Activated T-helper 17 cell treated with anti-CD3 and anti-CD28 coated beads, Interleukin-2, amount 50 U/mL, for 72 hours (primary cell): ENCODE measurements at regions not wholly inside any gene's neighbourhood (a gene's known extent, or its start where the extent isn't known, plus 50 kb on each side); places are given as distances from the start of the nearest gene placed in this dataset.
"Not testable (repeated sequence)": the region's sequence is repeated elsewhere in the genome, so short reads cannot be mapped to it uniquely, and the experiment has no call there.

ENCODE experiments used
- ATAC-seq: fragments of 150-1000 bp; cut with Tn5 transposase; replicated peaks from 2 replicates; pipeline ENCODE4 v1.10.0; 2021; ENCODE audit warnings: mild to moderate bottlenecking, moderate library complexity
- H3K27ac Mint-ChIP-seq: one replicate; pipeline ENCODE4 v1.8.0; 2022; ENCODE audit warnings: mixed read lengths
- H3K27me3 Mint-ChIP-seq: one replicate; pipeline ENCODE4 v1.8.0; 2022; ENCODE audit warnings: mixed read lengths
- H3K36me3 Mint-ChIP-seq: one replicate; pipeline ENCODE4 v1.8.0; 2022; ENCODE audit warnings: low read depth, mild to moderate bottlenecking, mixed read lengths
- H3K4me1 Mint-ChIP-seq: one replicate; pipeline ENCODE4 v1.8.0; 2022; ENCODE audit warnings: mixed read lengths
- H3K4me3 Mint-ChIP-seq: one replicate; pipeline ENCODE4 v1.8.0; 2022; ENCODE audit warnings: mild to moderate bottlenecking, mixed read lengths
- H3K9me3 Mint-ChIP-seq: one replicate; pipeline ENCODE4 v1.8.0; 2022; ENCODE audit warnings: mixed read lengths

DNA sequence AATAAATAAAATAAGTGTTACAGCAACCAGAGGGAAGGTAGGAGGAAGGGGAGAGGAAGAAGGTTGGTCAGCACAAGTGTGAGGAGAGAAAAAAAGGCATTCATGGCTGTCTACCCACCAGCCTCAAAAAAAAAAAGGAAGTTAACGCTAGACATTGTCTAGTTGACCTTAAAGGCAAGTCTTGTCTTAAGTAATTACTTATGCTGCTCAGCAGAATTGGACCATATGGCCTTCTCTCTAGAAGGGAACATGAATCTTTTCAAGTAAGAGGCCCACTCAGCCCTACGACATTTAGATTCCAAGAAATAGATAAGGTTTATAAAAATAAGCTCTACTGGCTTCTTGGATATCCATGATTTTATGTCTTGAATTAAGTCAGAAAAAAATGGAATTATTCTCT, 172.7 kb downstream of the ETNK1 start:
- no peak overlapping the region for H3K4me3 Mint-ChIP-seq
- no peak for ATAC-seq
- H3K27ac Mint-ChIP-seq, result no peak overlapping the region
- H3K27me3 Mint-ChIP-seq, result no peaks in the 10 kb centered on the region
- no peaks in the 10 kb centered on the region for H3K9me3 Mint-ChIP-seq
- no peaks in the 10 kb centered on the region for H3K4me1 Mint-ChIP-seq
- H3K36me3 Mint-ChIP-seq, result no peaks in the 10 kb centered on the region

DNA sequence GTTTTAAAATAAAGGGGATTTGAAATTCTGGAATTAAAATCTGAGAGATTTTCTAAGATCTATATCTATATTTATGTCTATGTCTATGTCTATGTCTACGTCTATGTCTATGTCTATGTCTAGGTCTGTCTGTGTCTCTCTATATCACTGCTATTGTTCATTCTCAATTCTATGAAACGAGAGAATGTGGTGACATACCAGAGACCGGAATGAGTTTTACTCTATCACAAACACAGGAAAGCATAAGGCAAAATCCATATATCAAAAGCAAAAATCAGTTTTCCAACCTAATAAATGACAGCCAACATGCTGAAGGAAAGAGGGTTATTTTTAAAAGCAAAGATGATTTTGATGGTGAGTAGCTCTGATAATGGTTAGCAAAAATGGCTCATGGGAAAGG, 173.1 kb downstream of the ETNK1 start:
- Mint-ChIP-seq H3K36me3 (no peaks in the 10 kb centered on the region), H3K4me3 (no peak overlapping the region), H3K9me3 (no peaks in the 10 kb centered on the region), H3K4me1 (no peaks in the 10 kb centered on the region), H3K27ac (no peak overlapping the region), H3K27me3 (no peaks in the 10 kb centered on the region)
- no peak for ATAC-seq

DNA sequence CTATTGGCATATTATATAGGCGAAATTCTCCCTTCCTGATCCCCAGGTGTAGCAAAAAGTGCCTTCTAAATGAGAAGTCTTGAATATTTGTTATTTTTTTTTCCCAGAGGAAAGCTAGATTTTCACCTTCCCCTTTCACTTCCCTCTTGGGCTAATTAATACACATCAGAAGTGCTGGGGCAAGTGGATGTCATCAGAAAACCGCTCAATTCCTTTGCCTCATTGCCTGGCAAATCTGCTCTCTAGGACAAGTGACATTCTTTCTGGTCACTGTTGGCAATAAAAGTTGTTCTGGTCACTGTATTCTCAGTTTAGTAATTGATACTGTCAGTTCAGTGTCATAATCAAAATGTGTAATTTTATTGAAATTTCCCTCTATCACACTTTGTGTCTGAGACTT, 174.5 kb downstream of the ETNK1 start:
- no peaks in the 10 kb centered on the region for H3K4me1 Mint-ChIP-seq
- H3K4me3 Mint-ChIP-seq, result no peak overlapping the region
- H3K9me3 Mint-ChIP-seq, result no peaks in the 10 kb centered on the region
- no peaks in the 10 kb centered on the region for H3K36me3 Mint-ChIP-seq
- no peaks in the 10 kb centered on the region for H3K27me3 Mint-ChIP-seq
- ATAC-seq, result no peak
- no peak overlapping the region for H3K27ac Mint-ChIP-seq

DNA sequence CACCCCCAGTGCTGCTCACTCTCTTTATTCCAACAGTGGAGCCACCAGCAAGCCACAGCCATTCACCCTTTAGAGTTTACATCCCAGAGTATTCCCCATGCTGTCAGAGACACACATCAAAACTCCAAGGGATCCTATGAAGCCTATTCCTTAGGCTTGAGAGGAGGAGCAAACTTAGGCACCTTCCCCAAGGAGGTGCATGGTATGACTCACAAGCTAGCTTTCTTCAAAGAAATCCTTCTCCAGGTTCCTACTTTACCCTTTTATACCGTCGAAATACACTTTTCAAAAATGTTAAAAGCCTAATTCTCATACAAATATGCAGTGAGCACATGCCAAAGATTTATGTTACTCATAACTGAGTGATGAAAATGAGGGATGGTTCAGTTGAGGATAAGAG, 175.4 kb downstream of the ETNK1 start:
- H3K36me3 Mint-ChIP-seq, result no peaks in the 10 kb centered on the region
- H3K27me3 Mint-ChIP-seq, result no peaks in the 10 kb centered on the region
- no peaks in the 10 kb centered on the region for H3K9me3 Mint-ChIP-seq
- H3K4me1 Mint-ChIP-seq, result no peaks in the 10 kb centered on the region
- no peak for ATAC-seq
- no peak overlapping the region for H3K27ac Mint-ChIP-seq
- no peak overlapping the region for H3K4me3 Mint-ChIP-seq

DNA sequence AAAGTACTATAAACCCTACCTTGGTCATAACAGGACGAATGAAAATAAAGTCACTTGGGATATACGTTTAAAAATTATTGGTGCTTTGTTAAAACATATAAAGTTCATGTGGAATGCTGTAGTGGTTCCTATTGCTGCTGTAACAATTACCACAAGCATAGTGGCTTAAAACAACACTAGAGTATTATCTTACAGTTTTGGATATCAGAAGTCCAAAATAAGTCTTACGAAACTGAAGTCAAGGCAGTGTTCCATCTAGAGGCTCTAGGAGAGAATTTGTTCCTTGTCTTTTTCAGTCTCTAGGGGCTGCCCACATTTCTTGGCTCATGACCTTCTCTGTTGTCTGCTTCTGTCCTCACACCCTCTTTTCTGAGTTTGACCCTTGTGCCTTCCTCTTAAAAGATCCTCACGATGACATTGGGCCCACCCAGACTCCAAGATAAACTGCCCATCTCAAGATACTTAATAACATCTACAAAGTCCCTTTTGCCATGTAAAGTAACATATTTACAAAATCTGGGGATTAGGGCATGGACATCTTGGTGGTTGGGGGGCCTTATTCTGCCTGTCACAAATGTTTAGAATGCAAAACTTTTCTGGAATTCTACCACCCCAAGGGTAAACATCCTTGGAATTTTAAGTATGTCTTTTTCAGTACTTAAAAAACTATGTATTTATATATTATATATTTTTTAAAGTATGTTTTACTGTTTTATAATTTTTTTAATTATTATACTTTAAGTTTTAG, 178.1 kb downstream of the ETNK1 start:
- H3K4me3 Mint-ChIP-seq, result no peak overlapping the region
- no peaks in the 10 kb centered on the region for H3K36me3 Mint-ChIP-seq
- no peaks in the 10 kb centered on the region for H3K9me3 Mint-ChIP-seq
- no peak for ATAC-seq
- H3K4me1 Mint-ChIP-seq, result no peaks in the 10 kb centered on the region
- H3K27me3 Mint-ChIP-seq, result peaks cover 4% of the 10 kb centered on the region
- H3K27ac Mint-ChIP-seq, result no peak overlapping the region

DNA sequence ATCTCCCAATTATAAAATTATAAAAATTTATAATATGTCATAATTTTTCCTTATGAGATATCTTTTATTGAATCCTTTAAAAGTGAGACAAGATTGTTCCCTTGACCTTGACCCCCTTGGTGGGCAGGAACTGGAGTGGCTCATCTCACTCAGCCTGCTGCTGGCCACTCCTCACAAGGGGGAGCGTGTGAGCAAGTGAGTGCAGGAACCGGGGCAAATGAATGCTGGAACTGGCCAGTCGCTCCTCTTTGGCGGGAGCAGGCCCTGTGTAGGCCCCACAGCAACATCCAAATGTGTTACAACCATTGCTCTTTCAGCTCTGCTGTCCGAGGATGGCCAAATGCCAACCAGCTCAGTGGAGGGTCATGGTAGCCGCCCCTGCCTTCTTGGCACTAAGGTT, 178.8 kb downstream of the ETNK1 start:
- no peaks in the 10 kb centered on the region for H3K4me1 Mint-ChIP-seq
- H3K9me3 Mint-ChIP-seq, result no peaks in the 10 kb centered on the region
- no peak for ATAC-seq

DNA sequence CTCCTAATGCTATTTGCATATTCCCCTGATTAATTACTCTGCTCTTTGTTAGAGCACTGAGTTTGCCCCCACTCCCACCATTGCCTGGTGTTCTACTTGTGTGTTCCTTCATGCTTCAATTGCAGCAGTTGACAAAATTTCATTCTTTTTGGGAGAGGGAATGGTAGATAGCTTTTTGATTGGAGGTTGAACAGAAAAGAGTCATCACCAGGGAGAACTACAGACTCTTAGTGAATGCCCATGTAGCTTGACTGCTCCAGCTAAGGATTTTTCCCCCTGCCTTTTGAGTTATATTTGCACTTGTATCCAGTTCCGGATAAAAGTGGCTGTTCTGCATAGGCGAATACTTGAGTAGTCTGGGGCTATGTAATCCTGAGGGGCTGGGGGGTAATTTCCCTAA, 183.9 kb downstream of the ETNK1 start:
- H3K27ac Mint-ChIP-seq, result no peak overlapping the region
- peaks cover 7% of the 10 kb centered on the region for H3K27me3 Mint-ChIP-seq
- no peak for ATAC-seq
- no peaks in the 10 kb centered on the region for H3K4me1 Mint-ChIP-seq
- H3K36me3 Mint-ChIP-seq, result no peaks in the 10 kb centered on the region
- H3K9me3 Mint-ChIP-seq, result no peaks in the 10 kb centered on the region
- H3K4me3 Mint-ChIP-seq, result no peak overlapping the region

More for the DNA sequence above, 178.8 kb downstream of the ETNK1 start:
- Mint-ChIP-seq H3K27ac (no peak overlapping the region), H3K4me3 (no peak overlapping the region), H3K27me3 (peaks cover 4% of the 10 kb centered on the region), H3K36me3 (no peaks in the 10 kb centered on the region)

- Mint-ChIP-seq H3K4me3 (no peak overlapping the region), H3K36me3 (no peaks in the 10 kb centered on the region), H3K27ac (no peak overlapping the region), H3K9me3 (no peaks in the 10 kb centered on the region), H3K27me3 (peaks cover 7% of the 10 kb centered on the region), H3K4me1 (no peaks in the 10 kb centered on the region)
- no peak for ATAC-seq
Observed at GRCh38 chr12:22810036-22810435, 185.1 kb downstream of the ETNK1 start.

GRCh38 chr12:22812531-22812930, 187.6 kb downstream of the ETNK1 start:
- H3K27ac Mint-ChIP-seq, result no peak overlapping the region
- peaks cover 10% of the 10 kb centered on the region for H3K27me3 Mint-ChIP-seq
- no peaks in the 10 kb centered on the region for H3K4me1 Mint-ChIP-seq
- no peaks in the 10 kb centered on the region for H3K9me3 Mint-ChIP-seq
- no peak for ATAC-seq
- no peak overlapping the region for H3K4me3 Mint-ChIP-seq
- no peaks in the 10 kb centered on the region for H3K36me3 Mint-ChIP-seq

- H3K27me3 Mint-ChIP-seq, result no peaks in the 10 kb centered on the region
- H3K27ac Mint-ChIP-seq, result no peak overlapping the region
- no peak for ATAC-seq
- no peaks in the 10 kb centered on the region for H3K36me3 Mint-ChIP-seq
- H3K9me3 Mint-ChIP-seq, result no peaks in the 10 kb centered on the region
- H3K4me3 Mint-ChIP-seq, result no peak overlapping the region
- no peaks in the 10 kb centered on the region for H3K4me1 Mint-ChIP-seq
Observed at GRCh38 chr12:22821985-22822384, 197.0 kb downstream of the ETNK1 start.

DNA sequence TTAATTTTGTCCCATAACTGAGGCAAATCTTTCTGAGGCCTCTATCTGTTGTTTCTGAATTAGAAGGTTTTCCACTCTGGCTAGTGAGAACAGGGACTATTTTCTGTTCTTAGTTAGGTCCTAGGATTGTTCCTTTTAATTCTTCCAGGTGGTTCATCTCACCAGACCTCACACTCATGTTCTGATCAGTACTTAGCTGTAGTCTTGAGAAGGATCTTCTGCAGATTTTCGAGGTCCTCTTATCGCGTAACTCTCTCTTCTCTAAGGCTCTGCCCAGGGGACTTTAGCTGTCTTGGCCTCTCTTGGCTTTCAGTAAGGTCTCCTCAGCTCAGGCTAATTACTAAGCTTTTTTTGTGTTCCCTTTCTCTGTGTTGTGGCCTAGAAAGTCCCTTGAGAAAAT, 201.1 kb downstream of the ETNK1 start:
- Mint-ChIP-seq H3K27ac (no peak overlapping the region), H3K27me3 (peaks cover 8% of the 10 kb centered on the region), H3K9me3 (peaks cover 5% of the 10 kb centered on the region), H3K36me3 (no peaks in the 10 kb centered on the region), H3K4me3 (no peak overlapping the region), H3K4me1 (peaks cover 4% of the 10 kb centered on the region)
- ATAC-seq, result no peak

DNA sequence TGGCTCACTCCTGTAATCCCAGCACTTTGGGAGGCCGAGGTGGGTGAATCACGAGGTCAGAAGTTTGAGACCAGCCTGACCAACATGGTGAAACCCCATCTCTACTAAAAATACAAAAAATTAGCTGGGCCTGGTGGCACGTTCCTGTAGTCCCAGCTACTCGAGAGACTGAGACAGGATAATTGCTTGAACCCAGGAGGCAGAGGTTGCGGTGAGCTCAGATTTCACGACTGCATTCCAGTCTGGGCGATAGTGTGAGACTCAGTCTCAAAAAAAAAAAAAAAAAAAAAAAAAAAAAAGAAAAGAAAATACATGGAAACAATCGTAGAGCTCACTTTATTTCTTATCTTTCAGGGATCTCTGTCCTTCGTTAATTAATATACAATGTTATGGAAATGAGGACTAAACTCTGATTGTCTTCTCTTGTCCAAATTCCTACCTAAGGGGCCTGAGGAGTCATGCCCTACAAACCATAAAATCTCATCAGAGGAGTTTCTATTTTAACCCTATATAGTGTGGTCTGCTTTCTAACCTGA, 201.5 kb downstream of the ETNK1 start:
- H3K27me3 Mint-ChIP-seq, ATAC-seq, H3K9me3 Mint-ChIP-seq, H3K4me3 Mint-ChIP-seq, H3K4me1 Mint-ChIP-seq, H3K27ac Mint-ChIP-seq, H3K36me3 Mint-ChIP-seq: not testable (repeated sequence)

DNA sequence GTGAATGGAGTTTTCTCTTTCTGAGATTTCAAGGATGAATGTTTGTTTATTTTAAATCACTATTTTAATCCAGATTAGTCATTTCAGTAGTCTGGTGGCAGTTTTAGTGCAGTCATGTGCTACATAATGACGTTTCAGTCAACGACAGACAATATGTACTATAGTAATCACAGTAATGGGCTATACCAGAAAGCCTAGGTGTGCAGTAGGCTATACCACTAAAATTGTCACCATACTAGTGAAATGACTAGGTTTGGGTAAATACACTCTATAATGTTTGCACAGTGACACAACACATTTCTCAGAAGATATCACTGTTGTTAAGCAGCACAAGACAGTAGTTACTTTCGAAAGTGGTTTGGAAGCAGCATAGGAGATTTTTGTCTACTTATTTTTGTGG, 203.1 kb downstream of the ETNK1 start:
- peaks cover 5% of the 10 kb centered on the region for H3K9me3 Mint-ChIP-seq
- H3K4me3 Mint-ChIP-seq, result no peak overlapping the region
- H3K27me3 Mint-ChIP-seq, result peaks cover 8% of the 10 kb centered on the region
- peak; percentile 86 for ATAC-seq
- no peak overlapping the region for H3K27ac Mint-ChIP-seq
- H3K4me1 Mint-ChIP-seq, result peaks cover 4% of the 10 kb centered on the region
- no peaks in the 10 kb centered on the region for H3K36me3 Mint-ChIP-seq

DNA sequence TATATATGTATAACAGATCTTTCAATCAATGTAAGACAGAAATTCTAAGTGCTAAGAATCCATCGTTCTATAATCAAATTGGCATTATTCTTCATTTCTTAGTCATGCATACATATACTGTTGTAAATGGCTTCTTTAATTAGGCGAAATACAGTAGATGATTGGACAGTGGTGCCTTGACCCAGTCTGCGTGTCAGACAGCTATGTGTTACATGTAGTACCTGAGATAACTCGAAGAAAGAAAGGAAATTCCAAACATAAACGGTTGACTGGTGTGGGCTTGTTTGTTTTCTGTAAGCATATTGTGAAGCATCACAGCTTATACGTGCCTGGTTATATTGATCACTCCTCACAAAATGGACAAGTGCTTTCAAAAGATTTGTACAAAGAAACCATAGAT, 210.5 kb downstream of the ETNK1 start:
- Mint-ChIP-seq H3K9me3 (no peaks in the 10 kb centered on the region), H3K4me1 (no peaks in the 10 kb centered on the region), H3K4me3 (no peak overlapping the region), H3K27ac (no peak overlapping the region), H3K36me3 (no peaks in the 10 kb centered on the region), H3K27me3 (no peaks in the 10 kb centered on the region)
- no peak for ATAC-seq

- Mint-ChIP-seq H3K36me3 (no peaks in the 10 kb centered on the region), H3K9me3 (peaks cover 3% of the 10 kb centered on the region), H3K27ac (no peak overlapping the region), H3K4me3 (no peak overlapping the region), H3K27me3 (peaks cover 19% of the 10 kb centered on the region), H3K4me1 (no peaks in the 10 kb centered on the region)
- no peak for ATAC-seq
Observed at GRCh38 chr12:22850185-22850584, 225.2 kb downstream of the ETNK1 start.

DNA sequence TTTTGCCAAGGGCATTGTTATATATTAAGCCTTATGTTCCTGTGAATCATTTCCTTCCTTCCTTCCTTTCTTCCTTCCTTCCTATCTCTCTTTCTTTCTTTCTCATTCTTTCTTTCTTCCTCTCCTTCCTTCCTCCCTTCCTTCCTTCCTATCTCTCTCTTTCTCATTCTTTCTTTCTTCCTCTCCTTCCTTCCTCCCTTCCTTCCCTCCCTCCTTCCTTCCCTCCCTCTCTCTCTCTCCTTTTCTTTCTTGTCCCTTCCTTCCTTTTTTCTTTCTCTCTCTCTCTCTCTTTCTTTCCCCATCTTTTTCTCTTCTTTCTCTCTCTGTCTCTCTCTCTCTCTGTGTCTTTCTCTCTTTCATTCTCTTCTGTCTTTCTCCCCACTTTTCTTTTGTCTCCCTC, 226.6 kb downstream of the ETNK1 start:
- Mint-ChIP-seq H3K27me3 (peaks cover 16% of the 10 kb centered on the region), H3K4me3 (no peak overlapping the region), H3K4me1 (no peaks in the 10 kb centered on the region), H3K9me3 (no peaks in the 10 kb centered on the region), H3K27ac (no peak overlapping the region), H3K36me3 (no peaks in the 10 kb centered on the region)
- no peak for ATAC-seq
